H4 (cell line): ENCODE measurements at regions not wholly inside any gene's neighbourhood (a gene's known extent, or its start where the extent isn't known, plus 50 kb on each side); places are given as distances from the start of the nearest gene placed in this dataset.

ENCODE experiments used
- DNase-seq: peaks from one replicate; pipeline ENCODE4 v3.0.0-alpha.2; 2015; ENCODE audit warnings: low spot score

DNA sequence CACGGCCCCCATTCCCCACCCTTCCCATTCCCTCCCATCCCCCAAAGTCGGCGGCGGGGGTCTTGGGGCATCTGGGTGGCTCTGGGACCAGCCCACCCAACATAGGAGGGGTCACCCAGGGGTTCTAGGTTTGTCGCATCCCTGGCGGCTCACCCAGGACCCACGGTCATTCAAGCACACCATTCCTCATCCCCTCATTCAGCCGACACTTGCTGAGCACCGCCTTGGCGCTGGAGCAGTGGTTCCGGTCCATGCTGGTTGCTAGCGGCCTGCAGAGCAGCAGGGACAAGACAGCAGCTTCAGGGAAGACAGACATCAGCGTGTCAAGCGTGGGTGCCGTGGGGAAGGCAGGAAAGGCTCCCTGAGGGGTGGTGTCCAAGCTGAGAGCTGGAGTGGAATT lies 50.5 kb upstream of the OTOS start:
- no peak for DNase-seq

DNA sequence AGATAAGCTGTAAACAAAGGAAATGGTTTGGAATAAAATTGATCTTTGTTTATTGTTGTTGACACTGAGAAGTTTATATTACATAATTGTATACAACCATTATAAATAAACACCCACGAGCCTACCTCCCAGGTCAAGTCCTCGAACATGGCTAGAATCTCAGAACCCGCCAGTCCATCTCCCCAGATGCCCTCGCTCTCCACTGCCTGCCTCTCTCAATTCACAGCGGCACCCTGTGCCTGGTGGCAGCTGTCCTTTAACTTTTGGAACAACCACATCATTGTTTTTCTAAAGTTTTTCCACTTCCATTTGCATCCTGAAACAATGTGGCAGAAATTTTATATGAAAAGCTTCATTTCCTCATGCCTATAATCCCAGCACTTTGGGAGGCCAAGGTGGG lies 52.2 kb upstream of the OTOS start:
- no peak for DNase-seq

DNA sequence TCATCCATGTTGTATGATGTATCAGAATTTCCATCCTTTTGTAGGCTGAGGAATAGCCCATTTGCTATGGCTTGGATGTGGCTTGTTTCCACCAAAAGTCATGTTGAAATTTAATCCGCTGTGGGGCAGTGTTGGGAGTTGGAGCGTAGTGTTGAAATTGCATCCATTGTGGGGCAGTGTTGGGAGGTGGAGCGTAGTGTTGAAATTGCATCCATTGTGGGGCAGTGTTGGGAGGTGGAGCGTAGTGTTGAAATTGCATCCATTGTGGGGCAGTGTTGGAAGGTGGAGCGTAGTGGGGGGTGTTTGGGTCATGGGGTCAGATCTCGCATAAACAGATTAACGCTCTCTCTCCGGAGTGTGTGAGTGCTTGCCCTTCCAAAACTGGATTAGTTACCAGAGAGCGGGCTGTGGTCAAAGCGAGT lies 53.9 kb upstream of the OTOS start:
- DNase-seq, result peak; percentile 37

DNA sequence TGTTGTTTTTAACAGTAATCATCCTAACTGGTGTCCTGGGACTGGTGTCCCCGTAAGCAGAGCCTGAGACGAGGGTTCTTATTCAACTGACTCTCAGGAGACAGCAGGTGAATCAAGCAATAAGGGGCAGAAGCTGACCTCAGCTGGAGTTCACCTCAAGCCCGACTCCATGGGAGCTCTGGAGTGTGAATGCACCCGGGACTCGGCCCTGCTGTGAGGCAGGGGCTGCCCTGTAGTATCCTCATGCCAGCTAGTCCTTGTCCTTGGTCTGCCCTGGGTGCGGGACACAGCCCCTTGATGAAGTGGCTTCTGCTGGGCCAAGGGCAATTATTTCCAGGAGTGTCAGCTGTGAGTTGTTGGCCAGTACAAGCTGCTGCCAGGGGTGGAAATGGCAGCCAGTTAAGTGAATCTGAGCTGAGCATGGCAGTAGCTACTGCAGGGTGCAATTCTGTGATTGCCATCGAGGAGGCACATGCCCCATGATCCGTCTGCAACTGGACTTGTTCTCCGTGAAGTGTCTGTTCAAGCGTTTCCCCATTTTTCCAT lies 54.9 kb upstream of the OTOS start:
- DNase-seq, result no peak

DNA sequence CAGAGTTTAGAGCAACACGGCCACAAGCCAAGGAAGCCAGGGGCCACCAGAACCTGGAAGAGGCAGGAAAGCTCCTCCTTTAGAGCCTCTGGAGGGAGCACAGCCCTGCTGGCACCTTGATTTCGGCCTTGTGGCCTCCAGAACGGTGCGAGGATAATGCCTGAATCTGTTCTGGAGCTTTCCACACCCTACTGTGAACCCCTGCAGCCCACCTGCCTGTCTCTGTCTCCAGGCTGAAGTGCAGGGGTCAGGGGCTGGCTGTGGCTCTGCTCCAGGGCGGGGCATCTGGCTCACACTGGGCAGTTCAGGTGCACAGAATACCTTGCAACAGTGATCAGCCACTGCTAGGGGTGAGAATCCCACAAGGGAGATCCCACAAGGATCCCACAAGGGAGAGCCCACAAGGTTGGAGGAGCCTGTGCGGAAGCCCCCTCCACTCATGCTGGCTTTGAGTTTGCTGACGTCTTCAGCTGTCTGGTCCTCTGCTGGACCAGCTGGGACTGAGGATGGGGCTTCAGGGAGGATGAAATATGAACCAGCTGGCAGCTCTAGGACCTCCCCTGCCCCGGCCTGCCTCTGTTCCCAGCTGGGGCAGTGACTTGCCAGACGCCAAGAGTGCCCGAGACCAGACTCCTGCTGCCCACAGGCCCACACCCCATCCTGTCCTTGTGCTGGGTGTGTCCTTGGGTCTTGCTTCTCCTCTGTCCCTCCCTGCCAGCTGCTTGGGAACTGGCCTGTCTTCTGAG lies 56.4 kb upstream of the OTOS start:
- DNase-seq, result no peak

DNA sequence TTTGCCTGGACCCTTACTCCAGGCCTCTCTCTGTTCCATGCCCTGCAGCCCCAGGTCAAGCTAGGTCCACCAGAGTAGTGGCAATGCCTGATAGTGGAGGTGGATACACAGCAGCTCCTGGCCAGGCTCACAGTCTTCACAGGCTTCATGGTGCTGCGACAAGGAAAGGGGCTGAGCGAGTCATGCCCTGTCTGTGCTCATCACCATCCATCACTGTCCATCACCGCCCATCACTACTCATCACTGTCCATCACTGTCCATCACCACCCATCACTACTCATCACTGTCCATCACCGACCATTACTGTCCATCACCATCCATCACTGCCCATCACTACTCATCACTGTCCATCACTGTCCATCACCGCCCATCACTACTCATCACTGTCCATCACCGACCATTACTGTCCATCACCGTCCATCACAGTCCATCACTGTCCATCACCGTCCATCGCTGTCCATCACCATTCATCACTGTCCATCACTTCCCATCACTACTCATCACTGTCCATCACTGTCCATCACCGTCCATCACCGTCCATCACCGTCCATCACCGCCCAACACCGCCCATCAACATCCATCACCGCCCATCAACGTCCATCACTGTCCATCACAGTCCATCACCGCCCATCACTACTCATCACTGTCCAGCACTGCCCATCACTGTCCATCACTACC lies 57.1 kb upstream of the OTOS start:
- DNase-seq, result no peak

DNA sequence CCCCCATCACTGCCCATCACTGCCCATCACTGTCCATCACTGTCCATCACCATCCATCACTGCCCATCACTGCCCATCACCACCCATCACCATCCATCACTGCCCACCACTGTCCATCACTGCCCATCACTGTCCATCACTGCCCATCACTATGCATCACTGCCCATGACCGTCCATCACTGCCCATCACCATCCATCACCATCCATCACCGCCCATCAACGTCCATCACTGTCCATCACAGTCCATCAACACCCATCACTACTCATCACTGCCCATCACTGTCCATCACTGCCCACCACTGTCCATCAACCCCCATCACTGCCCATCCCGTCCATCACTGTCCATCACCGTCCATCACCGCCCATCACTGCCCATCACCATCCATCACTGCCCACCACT lies 57.8 kb upstream of the OTOS start:
- no peak for DNase-seq

DNA sequence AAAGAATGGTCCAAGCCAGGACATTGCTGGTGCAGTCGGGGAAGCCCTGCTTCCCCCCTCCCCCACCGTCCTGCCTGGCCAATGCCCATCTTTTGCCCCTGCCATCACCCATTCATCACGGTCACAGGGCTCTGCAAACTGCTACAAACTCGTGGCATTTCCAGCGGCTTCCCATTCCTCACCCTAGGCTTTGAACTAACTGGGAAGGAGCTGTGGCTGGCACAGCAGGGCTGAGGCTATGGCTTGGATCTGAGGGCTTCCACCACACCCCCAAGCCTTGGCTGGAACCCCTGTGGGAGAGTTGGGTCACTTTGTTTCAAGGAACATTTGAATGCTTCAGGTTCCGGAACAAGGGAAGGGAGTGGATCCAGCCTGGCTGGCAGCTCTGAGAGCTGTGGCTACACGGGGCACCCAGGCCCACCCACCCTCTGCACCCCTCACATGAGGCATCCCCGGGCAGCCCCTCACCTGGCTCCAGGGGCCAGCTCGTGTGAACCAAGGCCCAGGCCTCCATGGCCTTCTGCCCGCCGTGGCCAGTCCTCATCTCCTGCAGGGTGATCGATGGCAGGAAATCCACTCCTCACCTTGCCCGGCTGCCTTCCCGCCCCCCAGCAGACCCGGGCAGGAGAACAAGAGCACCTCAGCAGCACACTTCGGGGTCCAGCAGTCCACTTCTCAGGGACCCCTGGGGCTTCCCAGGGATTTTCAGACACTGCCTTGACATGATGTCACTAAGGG lies 58.8 kb upstream of the OTOS start:
- DNase-seq, result no peak

DNA sequence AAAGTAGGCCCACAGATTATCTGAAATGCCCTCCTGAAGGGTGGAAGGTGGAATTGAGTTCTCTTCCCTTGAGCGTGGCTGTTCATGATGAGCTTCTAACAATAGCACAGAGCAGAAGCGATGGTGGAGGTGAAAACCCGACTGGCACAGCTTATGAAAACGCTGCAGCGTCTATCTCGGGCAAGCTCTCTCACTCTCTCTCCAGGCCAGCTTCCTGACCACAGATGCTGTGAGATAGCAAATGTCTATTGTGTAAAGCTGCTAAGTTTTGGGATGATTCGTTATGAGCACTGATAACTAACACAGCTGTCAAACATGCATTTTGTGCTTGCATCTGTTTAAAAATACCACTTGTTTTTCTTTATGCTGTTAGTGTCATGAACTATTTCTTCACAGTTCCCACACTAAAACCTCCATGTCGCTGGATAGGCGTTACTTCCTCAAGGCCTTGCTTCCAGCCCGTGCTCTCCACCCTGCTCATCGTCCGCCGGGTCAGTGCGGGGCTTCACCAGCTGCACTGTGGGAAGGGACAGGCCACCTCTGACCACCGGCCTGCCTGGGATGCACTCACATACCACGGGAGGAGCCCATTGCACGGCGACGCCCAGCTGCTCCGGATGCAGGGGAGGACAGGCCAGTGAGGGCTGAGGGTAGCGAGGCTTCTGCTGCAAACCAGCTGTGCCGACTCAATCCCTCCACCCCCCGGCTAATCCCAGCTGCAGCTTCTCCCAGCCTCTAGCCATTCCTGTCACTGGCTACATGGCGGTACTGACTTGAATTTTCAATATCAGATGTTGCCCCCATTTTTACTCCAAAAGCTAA lies 60.0 kb upstream of the OTOS start:
- DNase-seq, result no peak

DNA sequence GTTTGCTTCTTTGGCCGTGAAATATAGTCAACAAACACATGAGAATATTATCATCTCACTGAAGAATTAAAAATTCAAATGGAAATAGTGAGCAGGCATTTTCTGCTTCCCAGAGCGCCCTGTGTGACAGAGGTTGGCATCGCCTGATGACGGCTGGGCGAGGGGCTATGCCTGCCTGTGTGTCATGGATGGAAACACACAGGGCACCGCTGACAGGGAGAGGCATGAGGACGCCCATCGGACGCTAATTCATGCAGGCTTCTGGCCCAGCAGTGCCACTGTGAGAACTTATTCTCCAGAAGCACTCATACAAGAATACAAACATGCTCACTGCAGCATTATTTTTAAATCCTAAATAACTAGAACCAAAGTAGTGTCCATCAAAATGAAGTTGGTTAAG lies 61.4 kb upstream of the OTOS start:
- DNase-seq, result no peak

DNA sequence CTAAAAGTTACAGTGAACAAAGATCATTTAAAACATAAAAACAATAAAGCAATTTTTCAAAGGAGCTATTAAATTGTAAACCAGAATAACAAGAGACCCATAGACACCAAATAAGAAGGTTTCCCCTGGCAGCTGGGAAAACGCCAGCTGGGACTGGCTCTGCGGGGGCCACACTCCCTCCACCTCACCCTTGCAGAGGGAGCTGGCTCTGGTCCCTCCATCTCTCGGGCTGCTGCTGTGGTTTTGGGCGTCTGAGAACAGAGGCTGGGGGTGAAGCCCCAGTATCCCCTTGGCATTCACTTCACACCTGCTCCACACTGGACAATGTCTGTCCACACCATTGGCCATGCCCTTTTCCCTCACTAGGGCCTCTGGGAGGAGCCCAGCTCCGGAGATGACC lies 62.1 kb upstream of the OTOS start:
- no peak for DNase-seq

DNA sequence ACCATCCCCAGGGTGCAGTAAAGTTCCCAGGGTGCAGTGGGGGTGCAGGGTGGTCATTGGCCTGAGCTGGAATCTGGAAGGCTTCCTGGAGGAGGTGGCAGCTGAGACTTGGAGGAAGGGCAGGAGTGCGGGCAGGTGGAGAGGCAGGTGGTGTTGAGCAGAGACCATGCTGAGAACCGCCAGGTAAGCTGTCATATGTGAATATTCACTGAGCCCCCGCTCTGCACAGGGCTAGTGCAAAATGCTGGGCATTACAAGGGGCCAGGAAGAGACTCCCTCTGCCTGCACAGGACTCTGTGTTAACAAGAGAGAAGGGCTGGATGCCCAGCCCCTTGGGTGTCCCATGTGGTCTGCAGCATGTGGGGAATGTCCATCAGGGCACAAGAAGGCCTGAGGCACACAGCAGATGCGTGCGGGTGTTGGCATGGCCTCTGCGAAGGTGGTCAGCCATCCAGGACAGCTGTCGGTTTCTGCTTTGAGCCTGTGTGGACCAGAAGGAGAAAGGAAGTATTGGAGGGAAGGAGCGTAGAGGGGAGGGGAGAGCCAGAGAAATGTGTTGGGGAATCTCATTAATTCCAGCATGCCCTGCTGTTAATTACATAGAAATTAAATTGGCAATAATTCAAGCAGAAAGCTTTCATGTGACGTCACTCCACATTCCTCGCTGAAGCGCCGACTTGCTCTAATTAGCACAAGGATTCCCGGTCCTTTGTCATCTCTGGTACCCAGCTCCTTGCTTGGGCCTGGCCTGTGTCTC lies 62.8 kb upstream of the OTOS start:
- DNase-seq, result no peak

DNA sequence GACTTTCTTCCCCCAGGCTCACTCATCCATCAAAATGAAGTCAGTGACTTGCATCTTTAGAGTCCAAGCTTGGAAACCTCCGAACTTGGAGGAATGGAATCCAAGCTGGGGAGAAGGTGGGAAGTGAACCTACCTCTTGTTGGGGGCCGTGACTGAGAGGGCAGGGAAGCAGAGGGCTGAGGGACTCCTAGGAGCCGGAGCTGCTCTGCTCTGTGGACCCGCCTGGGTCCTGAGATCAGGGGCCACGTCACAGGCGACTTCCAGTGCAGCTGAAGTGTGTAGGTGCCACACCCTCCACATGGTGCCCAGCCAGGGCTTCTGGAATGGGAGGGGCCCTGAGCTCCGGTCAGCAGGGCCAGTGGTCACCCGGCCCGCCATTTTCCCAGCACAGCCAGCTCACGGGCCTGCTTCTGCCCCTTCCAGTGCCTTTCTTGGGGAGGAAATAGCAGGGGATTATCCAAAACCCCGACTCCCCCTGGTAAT lies 63.4 kb upstream of the OTOS start:
- DNase-seq, result no peak

DNA sequence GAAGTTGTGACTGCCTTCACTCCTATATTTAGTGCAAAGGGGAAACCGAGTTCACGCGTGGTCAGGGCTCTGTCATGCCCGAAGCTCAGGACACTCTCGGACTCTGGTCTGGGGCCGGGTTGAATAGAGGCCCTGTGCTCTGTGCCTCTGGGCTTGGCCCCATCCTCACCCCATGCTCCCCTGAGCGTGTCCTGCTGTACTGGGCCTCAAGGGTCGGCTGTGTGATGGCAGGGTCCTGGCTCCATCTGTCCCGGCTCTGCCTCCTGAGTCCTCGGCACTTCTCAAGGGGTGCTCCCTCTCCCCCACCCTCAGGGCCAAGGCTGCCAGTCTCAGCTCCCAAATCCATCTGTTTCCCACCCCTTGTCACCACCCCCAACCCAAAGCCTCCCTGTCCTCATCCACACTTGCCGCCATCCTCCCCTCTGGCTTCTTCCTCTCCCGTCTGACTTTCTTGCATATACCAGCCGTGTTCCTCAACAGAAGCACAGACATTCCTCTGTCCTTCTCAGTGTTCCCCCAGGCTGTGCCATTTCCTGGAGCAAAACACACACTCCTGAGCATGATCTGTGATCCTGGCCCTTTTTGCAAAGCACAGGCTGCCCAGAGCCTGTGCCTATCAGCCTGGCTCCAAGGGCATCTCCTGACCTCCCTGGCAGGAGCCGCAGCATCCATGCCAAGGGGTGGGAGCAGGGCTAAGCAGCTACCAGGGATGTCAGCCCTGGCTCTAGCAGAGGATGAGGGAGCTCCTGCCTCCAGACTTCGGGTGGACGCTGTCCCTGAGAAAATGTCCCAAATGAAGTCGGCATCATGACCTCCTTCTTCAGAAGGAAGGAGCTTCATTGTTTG lies 64.2 kb upstream of the OTOS start:
- no peak for DNase-seq

DNA sequence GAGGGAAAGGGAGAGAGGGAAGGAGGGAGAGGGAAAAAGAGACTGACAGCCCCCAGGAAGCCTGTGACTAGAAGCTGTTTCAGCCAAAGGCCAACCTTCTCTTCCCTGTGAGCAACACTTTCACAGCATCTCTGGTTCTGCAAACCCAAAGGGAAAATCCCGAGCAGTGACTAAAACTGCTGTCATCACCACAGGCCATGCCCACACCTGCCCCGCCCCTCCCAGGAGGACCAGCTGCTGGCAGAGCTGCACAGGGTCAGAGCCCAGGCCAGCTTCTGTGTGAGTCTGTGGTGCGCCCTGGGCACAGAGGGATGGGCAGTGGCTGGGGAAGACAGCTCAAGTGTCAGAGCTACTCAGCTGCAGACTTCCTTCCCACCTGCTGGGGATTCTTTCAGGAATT lies 64.9 kb upstream of the OTOS start:
- peak; percentile 56 for DNase-seq

DNA sequence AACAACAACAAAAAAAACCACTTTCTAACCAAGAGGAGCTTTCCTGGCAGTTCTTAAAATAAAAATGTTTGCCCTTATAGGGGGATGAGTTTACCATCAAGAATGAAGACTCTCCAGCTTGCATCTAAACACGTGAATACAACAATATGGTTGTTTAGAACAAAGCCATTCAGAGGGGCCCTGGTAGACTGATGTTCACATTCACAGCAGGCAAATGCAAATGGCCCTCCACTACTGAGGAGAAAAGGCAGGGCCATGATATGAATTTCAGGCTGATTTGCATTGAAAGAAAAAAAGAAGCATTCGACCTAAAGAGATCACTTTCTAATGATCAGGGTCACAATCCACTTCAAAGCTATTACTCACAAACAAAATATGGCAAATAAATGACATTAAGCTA lies 65.3 kb upstream of the OTOS start:
- DNase-seq, result no peak

DNA sequence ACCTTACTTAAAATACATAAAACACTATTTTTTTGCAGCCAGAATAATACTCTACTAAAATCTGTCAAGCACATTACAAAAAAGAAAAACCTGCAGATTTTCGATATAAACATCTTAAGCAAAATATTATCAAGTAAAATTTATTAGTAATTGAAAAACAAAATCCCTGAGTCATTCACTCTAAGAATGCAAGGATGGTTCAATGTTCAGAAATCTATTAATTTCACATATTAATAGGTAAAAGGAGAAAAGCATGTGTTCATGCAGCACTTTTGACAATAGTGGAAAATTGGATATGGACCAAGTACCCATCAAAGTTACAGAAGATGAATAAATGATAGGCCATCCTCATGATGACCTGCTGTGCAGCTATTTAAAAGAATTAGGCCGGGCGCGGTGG lies 66.2 kb upstream of the OTOS start:
- no peak for DNase-seq

DNA sequence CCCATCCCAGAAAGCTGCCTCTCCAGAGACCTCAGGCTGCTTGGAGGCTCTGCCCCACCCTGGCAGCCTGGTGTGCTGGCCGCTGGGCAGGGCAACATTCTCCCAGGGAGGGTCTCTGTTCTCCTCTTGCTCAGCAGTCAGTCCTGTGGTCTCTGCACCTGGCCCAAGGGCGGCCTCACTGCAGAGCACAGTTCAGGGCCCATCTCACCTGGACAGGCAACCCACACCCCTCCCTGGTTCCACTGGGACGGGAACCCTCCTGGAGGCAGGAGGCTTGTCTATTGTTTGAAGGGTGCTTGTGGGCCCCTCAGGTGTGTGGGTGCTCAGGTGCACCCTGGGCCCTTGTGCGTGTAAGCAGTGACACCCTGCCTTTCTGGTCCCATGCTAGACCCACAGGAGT lies 67.2 kb upstream of the OTOS start:
- DNase-seq, result no peak

DNA sequence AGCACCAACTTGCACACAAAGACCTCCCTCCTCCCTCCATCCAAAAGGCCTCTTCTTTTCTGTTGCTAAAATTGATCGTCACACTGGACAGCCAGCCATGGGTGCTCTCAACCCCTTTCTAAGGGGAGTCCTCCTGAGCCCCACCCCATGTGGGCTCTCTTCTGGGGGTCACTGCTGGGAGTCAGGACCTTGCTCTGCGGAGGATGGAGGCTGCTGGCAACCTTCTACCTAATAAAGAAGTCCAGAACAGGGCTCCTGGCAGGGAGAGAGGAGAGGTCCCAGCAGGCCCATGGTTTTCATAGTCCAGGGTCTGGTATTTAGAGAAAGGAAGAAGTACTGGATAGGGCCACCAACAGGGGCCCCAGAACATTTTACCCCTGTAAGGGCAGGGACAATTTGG lies 67.6 kb upstream of the OTOS start:
- no peak for DNase-seq

DNA sequence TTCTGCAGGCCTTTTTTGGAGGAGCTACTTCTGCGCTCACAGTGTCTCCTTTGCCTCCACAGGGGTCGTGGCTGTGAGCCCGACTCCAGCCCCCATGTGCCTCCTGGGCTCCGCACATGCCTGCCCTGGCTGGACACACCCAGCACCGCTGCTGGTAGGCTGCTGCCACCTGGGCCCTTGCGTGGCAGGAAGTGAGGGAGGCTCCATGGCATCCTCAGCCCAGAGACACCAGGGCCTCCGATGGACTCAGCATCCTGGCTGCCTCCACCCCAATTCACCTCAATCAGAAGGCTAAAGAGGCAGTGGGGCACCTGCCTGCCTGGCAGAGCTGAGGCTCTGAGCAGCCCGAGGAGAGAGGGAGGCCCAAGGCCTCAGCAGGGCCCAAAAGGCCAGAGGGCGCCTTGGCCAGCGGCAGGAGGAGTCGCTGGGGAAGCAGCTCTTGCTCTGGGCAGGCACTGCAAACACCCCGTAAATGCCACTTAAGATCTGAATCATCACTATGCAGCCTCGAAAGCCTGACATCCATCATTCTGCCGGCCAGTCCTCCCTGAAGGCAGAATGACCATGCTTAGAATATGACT lies 68.3 kb upstream of the OTOS start:
- no peak for DNase-seq
